HG02840 (cell line): ENCODE measurements at regions not wholly inside any gene's neighbourhood (a gene's known extent, or its start where the extent isn't known, plus 50 kb on each side); places are given as distances from the start of the nearest gene placed in this dataset.
A peak's percentile ranks its signal among the peaks of the same experiment; 100 is the strongest.
"Not testable (repeated sequence)": the region's sequence is repeated elsewhere in the genome, so short reads cannot be mapped to it uniquely, and the experiment has no call there.

Source experiments
- ATAC-seq: cut with Tn5 transposase; IDR thresholded peaks from one replicate; pipeline ENCODE4 v1.9.1; 2021; ENCODE audit warnings: mild to moderate bottlenecking, moderate library complexity, moderate number of reproducible peaks; ENCODE audit not compliant: unreplicated experiment, low FRiP score

DNA sequence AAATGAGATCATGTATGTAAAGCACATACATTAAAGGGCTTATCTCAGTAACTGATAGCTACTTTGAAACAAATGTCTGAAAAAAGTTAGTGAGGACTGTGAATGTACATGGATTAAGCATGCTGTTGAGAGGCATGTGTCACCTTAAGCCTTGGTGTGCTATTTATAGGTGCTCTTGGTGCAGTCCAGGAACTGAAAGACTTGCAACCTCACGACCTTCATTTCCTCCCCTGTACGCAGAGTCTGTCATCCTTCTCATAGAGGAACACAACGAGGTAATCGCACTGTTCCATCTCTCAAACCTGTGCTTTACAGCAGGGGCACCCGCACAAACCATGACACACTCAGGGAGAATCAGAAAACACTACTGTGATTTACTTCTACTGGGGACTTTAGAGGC is 65.6 kb downstream of the UFM1 start:
- peak; percentile 97 for ATAC-seq

DNA sequence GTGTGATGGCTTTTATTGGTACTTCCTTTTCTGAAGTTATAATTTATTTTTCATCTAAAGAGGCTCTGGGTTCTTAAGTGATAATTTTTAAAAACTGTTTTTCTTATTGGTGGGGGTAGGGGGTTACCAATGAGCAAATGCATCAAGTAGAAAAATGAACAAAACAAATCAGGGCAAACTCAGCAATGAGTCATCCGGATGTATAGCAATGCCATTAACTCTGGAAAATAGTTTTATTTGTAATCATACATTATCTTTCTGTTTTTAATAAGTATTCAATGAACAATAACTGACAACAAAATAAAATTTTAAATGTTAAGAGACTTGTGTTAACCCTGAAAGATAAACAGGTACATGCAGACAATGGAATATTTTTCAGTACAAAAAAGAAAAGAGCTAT is 67.6 kb downstream of the UFM1 start:
- ATAC-seq = no peak

DNA sequence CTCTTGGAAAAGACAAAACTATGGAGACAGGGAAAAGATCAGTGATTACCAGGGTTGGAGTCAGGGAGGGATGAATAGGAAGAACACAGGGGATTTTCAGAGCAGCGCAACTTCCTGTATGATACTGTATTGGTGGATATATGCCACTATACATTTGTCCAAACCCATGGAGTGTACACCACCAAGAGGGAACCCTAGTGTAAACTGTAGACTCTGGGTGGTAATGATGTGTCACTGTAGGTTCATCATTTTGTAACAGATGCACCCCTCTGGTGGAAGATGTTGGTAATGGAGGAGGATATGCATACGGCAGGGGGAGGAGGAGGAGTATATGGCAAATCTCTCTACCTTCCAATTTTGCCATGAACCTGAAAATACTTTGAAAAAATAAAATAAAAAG is 68.1 kb downstream of the UFM1 start:
- peak; percentile 36 for ATAC-seq

DNA sequence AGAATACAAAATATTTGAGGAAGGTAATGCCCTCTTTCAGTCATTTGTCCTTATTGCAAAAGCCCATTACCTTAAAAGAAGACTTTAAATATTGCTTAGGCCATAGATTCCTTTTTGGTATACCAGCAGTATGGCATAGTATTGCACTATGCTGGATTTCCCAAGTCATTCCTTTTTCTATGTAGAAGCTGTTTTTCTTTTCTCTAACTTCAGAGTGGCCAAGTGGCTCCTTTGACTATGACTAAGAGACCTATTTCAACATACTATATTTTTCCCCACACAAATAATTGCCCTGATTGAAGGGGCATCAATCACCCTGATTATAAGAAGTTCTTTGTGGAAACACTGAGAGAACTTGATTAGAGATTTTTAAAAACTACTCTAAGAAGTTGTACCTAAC is 68.6 kb downstream of the UFM1 start:
- no peak for ATAC-seq

DNA sequence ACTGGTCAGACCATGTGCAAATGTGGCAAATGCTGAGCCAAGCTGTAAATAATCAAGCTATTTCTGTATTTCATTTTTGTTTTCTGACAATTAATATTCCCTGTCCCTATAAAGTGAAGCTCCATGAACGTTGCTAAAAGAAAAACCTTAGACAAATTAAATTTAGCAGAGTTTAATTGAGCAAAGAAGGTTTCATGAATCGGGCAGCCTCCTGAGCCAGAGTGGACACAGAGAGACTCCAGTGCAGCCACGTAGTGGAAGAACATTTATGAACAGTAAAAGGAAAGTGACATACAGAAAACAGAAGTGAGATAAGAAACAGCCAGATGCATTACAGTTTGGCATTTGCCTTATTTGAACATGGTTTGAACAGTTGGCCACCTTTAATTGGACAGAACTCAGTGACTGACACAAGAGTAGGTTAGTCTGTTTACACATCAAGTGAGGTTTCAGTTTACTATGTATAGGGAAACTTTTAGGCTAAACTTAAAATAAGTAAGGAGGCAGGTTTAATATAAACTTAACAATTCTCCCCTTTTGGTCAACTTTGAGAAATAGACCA is 69.7 kb downstream of the UFM1 start:
- ATAC-seq = no peak

DNA sequence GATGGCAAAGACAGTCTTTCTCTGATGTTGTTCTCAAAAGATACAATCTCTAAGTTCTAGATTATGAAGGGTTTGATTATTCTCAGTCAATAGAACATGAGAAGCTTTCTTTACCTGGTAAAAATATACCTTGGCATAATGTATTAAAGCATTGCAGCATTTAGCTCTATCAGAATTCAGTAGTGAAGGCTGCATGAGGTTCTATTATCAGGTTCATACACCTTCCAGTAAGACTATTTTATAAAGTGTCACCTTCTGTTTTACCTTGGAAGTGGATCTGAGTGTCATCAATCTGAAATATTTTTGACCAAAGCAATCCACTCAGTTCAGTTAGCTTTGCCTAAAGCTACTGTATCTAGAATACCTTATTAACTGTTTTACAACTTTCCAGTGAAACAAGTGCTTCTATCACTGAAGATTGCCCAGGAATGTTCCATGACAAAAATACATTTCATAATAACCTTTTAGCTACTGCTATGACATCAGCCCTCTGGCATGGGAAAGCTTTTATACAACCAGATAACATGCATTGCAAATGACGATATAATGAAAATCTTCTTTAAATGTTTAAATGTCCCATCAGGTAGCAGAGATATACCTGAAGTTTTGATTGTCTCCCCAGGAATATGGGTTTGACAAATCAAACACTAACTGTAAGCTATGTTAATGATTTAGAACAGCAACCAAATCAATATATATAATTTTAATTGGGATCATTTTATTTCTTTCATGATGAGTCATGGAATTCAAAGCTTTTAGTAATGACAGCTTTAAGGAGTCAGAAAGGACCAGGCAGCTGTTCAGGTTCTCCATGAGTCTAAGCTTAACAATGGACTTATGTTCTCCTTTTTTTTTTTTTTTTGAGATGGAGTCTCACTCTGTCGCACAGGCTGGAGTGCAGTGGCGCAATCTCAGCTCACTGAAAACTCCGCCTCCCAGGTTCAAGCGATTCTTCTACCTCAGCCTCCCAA is 72.2 kb downstream of the UFM1 start:
- no peak for ATAC-seq

DNA sequence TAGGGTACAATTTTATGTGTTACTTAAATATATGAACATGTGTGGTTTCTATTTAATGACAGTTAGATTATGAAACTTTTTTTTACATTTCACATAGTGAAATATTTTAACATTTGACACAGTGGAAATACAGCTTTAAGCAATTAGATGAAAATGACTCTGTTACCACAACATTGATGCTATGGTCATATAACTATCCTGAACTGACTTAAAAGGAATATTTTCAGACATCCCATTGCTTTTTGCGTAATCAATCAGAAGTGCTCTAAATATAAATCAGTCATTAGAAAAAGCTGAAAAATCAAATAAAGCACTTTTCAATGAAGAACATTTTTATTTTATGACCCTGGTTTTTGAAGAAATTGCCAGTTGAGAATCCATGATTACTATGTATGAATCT is 80.3 kb downstream of the UFM1 start:
- no peak for ATAC-seq

DNA sequence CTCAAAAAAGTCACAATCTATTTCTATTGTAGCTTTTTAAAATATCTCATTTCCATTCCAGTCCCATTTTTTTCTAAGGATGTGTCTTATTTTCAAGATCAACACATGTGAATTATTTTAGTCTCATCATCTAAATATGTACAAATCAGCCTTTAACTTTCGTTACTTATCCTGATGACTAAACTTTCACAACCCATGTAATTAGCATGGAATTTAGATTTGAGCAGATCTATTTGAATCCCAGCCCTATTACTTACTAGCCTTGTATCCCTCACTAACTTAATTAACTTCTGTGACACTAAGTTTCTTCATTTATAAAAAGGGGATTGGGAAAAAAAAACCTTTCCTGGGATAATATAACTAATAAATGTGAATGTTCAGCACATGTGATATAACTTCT is 81.1 kb downstream of the UFM1 start:
- no peak for ATAC-seq

DNA sequence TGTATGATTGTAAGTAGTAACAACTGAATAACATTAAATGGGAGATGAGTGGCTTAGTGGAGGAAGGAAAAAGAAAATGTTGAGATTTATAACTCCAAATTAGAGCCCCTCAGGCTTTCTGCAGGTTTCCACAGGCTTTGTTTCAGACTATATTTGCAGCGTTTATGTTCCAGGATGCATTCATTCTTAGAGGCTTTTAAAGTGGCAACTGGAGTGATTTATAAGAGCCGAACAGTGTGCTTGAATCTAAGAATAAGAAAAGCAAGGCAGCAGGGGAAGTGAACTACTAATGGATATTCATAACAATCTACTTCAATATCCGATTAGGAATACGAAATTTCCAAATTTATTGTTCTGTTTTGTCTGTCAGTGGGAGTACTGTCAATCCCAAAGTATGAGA is 91.0 kb downstream of the UFM1 start:
- ATAC-seq = no peak

DNA sequence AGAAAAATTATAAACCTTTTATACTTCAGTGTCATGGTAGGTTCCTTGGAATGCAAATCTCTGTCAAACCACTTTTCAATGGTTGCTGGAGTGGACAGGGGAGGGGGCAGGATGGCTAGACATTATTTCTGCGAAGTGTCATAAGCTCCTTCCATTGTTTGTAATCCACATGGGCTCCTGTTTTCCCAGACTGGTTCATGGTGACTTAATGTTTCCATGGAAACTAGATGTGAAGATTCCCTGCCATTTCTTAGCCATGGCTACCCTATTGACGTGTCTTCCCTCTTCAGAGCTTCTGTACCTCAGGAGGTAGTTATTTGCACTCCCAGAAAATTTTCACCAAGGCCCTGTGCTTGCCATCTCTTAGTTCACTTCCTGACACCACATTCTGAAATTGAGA is 95.3 kb downstream of the UFM1 start:
- ATAC-seq = no peak

DNA sequence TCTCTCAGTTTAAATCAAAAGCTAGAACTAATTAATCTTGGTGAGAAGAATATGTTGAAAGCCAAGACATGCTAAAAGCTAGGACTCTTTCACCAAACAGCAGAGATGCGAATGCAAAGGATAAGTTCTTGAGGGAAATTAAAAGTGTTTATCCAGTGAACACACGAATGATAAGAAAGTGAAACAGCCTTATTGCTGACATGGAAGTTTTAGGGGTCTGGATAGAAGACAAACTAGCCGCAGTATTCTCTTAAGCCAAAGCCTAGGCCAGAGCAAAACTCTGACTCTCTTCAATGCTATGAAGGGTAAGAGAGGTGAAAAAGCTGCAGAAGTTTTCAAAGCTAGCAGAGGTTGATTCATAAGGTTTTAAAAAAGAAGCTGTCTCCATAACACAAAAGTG is 103.0 kb downstream of the UFM1 start:
- ATAC-seq = no peak

DNA sequence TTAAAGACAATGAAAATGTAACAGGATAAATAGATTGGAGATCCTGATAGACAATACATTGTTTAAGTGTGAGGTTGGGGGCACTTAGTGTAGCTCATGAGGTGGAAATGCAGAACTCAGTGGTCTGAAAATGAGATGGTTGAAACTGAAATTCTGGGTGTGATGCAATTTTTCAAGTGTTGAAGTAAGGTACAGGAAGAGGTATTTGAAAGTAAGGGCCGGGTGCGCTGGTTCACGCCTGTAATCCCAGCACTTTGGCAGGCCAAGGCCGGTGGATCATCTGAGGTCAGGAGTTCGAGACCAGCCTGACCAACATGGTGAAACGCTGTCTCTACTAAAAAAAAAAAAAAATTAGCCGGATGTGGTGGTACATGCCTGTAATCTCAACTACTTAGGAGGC is 113.0 kb downstream of the UFM1 start:
- ATAC-seq = no peak

DNA sequence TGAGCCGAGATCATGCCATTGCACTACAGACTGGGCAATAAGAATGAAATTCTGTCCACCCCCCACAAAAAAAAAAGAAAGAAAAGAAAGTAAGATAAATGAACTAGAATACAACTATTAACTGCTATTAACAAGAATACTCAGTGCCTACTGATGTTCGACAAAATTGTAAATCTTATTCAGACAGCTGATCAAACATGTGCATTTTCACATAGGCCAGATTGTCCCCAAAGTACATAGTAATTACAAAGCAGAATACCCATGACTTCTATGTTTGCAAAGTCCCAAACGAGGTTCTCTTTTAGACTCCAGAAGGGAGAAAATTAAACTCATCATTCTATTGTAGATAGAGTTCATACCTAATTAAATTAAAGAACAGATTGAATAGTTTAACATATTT is 113.4 kb downstream of the UFM1 start:
- no peak for ATAC-seq

DNA sequence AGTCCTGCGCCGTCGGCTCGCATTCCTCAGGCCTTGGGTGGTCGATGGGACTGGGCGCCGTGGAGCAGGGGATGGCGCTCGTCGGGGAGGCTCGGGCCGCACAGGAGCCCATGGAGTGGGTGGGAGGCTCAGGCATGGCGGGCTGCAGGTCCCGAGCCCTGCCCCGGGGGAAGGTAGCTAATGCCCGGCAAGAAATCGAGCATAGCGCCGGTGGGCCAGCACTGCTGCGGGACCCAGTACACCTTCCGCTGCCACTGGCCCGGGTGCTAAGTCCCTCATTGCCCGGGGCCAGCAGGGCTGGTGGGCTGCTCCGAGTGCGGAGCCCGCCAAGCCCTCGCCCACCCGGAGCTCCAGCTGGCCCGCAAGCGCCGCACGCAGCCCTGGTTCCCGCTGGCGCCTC is 122.8 kb downstream of the UFM1 start:
- ATAC-seq = not testable (repeated sequence)

DNA sequence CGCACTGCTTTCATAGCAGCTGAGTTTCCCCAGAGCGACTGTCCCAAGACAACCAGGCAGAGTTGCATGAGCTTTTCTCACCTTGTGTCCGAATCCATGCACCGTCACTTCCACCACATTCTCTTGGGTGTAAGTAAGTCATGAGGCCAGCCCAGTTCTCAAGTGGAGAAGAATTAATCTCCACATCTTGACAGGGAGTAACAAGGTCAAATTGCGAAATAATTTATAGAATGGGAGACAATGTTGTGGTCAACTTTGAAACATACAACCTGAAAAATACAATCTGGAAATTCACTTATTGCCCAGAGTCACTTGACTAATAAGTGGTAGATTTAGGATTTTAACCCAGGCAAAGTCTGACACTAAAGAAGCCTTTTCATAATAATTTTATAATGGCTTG is 123.7 kb downstream of the UFM1 start:
- no peak for ATAC-seq

DNA sequence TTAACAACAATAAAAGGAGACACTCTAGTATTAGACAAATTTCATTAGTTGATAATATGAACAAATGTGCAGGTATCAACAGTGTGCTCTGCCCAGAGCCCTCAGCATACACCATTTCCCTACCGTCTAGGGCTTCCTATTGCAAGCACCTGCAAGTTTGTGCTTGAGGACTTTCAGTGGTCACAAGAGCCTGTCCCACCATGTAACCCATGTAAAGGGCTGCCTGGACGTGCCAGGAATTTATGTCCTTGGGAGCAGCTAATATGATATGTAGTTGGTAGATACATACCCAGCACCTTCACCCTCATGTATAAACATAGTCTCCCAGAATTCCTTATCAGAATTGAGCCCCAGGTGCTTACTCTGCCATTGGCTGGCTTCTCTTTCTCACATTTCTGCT is 128.0 kb downstream of the UFM1 start:
- no peak for ATAC-seq

DNA sequence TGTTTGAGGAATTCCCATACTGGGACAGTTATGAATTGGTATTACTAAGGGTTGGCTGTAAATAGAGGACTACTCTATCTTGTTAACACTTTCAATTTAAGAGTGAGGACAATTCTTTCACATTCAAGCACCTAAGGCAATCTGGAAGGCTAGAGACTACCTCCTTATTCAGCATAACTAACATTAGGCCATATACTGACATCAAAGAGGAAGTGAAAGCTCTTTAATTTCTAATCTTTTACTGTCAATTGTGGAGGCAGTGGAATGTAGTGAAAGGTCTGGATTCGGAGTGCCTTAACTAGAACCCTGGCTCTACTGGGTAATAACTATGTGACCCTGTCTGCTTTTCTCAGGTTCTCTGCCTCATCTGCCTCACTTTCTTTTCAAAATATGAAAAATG is 134.0 kb downstream of the UFM1 start:
- ATAC-seq = no peak

DNA sequence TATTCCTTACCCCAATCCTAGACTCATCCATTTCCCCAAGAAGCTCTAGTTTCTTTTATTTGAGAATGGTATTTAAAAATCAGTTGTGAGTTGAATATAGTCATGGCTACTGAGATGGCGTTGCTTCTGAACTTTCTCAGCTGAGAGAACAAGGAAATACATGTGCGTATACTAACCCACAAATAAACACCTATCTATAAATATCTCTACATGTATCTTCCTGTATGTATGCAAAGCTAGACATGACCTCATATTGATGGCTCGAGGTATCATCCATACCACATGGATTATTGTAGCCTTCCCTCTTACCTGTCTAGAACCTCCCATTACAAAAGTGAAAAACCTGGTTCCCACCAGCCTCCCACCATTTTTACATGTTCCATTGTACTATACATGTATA is 141.0 kb downstream of the UFM1 start:
- ATAC-seq = no peak

DNA sequence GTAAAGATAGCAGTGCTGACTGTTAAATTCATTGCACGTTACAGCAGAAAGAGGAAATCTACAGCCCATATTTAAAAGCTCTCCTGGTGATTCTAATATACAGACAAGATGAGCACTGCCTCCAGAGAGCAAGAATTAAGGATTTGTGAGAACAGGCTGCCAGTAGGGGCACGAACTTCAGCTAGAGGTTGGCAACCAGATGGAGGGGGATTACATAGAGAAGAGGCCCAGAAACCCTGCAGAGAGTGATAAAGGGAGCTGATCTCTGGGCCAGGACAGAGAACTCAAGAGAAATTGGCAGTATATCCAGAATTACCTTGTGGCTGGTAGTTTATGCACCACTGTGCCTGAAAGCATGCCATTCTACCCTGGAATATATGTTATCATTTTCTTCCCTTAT is 144.8 kb downstream of the UFM1 start:
- ATAC-seq = no peak

DNA sequence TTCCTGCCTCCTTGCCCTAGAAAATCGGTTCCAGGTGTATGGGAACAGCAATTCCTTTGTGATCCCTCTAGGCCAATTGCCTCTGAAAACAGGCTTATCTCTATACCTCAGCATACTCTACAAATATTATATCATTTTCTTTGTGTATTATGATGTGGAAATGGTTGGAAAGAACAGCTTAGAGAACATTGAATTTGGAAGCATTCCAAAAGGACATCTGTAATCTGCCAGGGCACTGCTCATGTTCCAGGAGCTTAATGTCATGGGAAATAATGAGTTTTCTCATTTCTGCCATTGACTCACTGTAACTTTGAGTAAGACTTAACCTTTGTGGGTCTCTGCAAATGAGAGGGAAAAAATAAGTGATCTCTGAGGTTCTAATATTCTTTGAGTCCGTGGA is 147.3 kb downstream of the UFM1 start:
- ATAC-seq = no peak

DNA sequence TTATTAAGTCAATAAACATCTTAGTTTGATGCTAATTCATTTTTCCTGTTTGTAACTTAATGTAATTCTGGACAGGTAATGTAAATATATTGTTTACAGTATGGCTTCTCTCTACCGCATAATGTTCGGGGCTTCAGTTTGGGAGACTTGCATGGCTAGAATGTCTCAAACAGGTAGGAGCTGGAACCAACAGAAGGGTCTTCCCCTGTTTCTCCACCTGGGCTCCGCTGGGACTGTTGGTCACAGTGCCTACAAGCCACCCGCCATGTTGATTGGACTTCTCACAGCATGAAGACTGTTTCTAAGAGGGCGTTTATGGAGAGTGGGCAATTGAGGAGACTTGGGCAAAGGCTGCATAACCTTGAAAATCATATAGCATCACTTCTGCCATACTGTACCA is 148.6 kb downstream of the UFM1 start:
- ATAC-seq = no peak

DNA sequence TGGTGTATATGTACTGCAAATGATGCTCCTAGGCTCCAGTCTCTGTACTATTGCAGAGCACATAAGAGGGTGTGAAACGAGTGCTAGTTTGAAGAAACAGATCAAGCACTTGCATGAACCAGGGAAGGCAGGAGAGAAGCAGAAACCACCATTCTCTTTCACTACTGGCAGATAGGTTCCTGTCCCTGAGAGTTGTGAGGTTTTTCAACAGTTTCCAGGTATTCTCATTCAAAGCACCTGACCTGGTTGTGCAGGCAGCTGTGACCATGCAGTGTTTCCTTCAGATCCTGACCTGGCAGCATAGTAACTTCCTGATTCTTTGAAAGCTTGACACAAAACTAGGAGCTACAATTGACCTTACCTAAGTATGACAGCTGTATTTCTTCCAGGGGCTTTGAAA is 164.9 kb downstream of the UFM1 start:
- ATAC-seq = no peak
